ENCODE measurements at regions not wholly inside any gene's neighbourhood (a gene's known extent, or its start where the extent isn't known, plus 50 kb on each side); places are given as distances from the start of the nearest gene placed in this dataset.

DNA sequence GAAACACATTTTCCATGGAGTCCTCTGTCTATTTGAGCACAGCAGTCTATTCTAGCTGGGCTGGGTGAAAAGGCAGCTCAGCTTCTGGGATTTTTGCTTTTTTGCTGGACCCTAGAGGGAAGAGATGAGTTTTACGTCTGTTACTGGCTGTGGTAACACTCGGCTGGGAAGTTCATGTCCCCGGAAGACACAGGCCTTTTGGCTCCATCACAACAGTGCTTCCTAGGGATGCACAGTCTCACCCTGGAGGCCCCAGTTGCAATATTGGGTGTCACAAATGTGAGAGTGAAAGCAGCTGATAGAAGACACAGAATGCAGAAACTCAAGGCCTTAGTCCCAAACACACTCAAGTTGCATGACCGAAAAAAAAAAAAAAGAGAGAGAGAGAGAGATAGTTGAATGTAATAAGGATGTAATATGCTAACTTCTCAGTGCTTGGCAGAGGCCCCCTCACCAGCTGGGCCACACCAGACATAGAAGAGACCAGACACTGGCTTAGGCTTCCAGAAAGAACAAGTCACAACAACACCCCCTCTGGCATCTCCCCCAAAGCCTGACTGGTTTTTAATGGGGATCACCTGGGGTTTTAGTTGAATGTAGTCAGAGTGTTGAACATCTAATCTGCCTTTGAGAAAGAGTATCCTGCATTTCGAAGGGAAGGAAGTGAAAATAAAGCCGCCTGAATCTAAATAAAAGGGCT lies 545.4 kb upstream of the FZD8 start:
- DNase-seq, result no peak

DNA sequence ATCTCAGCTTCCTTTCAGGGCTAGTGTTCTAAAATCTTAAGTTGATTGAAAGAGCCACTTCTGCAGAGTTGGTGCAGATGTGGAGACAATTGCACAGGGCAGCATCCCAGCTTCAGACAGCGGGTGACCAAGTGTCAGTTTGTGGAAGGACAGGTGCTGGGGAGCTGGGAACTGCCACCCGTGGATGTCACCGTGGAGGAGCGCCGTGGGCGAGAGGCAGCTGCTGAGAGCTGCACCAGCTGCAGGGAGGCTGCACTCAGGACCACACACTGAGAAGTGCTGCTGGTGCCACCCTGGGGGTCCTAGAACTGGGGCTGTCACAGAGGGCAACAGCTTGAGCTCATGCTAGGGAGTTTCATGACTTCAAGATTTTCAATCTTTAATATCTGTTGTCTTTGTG lies 543.0 kb upstream of the FZD8 start:
- no peak for DNase-seq

DNA sequence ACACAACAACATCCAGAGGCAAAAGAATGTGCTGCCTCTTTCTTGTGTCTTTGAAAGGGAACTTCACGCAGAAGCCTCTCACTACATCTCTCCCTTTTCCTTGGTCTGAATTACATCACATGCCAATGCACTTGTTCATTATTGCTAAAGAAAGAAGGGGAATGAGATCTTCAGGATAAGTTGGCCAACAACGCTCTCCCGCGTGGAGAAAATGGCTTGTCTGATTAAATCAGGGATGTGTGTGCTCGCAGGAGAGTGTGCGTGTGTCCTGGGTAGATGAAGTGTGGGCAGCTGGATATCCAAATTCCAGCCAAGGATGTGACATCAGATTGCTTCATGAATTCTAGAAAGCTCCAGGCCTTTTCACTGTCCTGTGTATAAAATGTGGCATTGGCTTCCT lies 541.6 kb upstream of the FZD8 start:
- DNase-seq, result no peak

DNA sequence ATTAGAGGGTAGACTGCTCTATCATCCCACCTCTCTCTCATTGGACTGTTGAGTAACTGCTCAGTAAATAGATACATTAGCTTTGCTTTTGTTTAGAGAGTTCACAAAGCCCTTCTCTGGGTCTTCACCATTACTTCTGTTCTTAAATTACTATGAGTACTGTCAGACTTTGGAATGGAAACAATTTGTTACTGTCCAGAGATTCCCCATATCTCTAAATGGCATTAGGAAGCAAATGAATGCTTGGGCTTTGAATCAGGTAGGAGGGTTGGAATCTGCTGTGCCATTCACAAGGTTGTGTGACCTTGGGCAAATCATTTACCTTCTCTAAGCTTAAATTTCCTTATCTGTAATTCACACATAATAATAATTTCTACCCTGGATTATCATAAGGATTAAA lies 541.0 kb upstream of the FZD8 start:
- DNase-seq, result no peak

DNA sequence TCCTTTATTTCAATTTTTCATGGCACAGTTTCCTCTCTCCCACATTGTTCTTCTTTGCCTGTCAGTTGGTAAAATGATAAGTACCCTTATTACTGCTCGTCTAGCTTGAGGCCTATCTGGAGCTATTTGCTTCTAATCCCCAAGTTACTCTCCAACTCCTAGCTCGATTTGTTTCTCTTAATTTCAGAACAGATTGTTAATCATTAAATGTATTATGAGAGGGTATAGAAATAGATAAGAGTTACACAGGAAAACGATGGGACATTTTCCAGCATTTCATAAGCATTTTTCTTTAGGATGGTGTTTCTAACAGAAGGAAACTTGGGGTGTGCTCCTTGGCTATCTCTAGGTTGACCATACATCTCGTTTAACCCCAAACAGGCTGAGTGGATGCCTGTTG lies 540.5 kb upstream of the FZD8 start:
- no peak for DNase-seq

DNA sequence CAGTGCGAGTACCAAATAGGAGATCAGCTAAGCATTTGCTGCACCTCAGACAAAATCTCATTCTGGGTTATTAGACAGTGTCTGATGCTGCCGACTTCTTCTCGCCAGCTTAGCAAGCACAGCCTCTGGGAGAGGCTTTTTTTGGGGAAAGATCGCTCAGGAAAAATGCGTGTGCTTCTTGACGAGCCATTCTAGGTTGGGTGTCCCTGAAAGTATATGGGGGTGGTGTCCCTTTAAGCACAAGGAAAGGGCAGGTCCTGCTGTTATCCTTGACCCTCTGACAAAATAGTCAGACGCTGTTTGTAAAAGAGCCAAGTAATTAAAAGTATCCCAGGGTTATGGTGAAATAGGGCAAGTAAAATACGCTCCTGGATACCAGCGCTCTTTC lies 540.1 kb upstream of the FZD8 start:
- DNase-seq, result no peak

DNA sequence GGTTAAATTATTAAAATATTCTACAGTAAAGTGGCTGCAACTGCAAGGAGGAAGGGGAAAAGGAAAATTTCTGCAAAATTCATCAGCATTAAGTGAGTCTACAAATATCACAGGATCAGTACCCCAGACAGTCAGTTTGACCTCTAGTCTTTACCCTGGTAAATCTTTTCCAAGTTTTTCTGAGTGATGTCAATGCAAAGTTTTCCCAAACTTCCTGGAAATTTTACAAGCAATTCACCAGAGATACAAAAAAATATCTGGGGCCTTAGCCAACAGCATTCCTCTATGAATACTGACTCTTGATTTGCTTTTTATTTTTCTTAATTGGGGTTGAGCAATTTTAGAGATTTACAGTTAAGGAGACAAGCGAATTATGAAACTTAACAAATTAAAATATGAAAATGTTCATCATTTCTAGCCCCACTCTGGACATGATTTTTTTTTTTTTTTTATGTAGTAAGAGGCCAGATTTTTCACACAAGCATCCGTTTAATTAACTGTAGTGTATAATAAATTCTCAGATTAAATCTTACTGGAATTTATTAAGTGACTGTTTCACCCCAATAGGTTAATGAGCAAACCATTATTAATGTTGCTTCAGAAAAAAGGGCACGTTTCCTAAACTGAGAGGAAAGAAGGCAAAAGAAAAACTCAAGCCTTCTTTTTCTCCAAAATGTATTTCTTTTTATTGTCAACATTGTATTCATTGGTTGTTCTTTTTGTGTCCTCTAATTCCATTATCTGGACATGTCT lies 539.5 kb upstream of the FZD8 start:
- no peak for DNase-seq

DNA sequence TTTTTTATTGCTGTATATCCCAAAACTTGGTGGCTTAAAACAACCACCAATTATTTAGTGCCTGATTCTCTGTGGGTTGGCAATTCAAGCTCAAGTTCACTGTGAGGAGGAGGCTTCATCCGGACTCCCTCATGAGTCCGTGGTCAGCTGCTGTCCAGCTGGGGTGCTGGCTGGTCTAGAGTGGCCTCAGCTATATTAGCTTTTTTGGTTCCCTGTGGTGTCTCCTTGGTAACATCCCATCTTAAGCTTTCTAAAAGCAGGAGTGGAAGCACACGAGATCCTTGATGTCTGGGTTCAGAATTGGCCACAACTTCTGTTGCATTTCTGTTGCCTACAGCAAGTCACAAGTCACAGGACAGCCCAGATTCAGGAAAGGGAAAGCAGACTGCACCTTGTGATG lies 536.5 kb upstream of the FZD8 start:
- no peak for DNase-seq

DNA sequence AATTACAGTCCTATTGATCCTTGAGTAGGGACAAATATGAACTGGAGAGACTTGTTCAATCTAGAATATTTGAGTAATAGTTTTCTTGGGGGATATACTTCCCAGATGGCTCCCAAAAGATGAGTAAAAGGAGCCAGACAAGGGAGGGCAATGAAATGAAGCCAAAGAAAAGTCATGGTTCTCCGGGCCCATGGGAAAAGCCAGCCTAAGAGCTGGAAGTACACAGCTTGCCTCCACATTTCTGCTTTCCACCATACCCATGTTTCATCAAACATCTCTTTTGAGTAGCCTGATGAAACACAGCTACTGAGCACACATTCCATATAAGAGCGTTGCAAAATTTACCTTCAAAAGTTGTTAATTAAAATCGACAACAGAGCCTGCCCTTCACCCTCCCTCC lies 535.0 kb upstream of the FZD8 start:
- DNase-seq, result no peak

DNA sequence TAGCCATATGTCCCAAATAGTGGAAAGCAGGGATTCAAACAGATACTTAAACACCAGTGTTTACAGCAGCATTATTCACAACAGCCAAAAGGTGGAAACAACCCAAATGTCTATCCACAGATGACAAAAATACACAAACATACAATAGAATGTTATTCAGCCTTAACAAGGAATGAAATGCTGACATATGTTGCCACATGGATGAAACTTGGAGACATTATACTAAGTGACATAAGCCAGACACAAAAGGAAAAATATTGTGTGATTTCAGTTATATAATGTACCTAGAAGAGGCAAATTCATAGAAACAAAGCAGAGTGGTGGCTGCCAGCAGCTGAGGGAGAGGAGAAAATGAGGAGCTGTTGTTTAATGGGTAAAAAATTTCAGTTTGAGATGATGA lies 533.9 kb upstream of the FZD8 start:
- DNase-seq, result no peak

DNA sequence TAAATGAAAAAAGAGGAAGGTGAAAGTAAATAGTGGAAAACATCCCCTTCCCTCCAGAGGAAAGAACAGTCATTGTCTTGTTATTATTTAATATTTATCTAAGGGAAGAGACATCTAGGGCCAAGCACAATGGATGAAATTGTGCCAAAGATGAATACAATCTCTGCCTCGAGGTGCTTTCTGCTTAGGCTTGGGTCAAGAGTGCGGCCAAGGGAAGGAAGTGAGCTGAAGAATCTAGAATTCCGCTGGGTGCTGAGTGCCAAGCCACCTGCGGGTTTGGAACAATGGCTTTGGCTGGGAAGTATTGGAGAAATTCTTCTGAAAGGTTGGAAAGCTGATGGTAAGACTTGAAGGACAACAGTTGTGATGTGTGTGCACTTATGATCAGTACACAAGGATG lies 531.3 kb upstream of the FZD8 start:
- DNase-seq, result no peak

DNA sequence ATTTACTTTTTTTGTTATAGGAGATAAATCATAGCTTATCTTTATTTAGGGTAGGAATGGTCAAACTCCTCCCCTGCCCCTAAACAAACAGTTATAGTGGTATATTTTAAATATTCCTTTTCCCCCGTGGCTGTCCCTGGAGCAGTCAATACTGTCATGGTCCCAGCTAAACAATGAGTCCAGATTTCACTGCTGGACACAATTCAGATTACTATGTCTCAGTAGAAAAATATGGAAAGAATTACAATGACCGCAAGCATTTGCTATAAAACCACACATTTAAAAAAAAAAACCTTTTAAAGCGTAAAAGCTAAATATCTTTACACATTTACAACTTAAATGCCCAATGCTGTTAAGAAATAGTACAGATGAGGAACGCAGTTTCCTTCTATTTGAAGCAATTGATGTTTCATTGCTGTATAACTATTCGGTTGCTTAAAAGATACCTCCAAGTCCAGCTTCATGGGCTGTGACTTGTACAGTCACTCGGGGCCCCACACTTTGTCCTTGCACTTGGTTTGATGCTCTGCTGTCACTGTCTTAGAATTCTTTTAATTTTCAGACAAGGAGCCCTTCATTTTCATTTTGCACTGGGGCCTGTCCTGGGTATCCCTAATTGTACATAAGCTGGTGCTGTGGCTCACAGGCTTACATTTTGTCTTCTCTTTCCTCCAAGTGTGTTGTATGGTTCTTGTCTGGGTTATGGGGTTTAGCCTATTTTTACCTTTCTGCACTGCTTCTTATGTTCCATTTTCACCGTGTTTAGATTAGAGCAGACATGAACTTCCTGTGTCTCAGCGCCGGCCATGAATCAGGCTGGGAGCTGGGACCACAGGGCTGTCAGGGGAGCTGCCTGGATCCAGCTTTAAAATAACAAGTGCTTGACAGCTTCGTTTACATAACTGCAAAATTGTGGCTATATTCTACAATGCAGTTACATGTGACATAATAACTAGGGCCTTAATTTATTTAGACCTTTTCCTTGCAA lies 530.2 kb upstream of the FZD8 start:
- DNase-seq, result no peak

DNA sequence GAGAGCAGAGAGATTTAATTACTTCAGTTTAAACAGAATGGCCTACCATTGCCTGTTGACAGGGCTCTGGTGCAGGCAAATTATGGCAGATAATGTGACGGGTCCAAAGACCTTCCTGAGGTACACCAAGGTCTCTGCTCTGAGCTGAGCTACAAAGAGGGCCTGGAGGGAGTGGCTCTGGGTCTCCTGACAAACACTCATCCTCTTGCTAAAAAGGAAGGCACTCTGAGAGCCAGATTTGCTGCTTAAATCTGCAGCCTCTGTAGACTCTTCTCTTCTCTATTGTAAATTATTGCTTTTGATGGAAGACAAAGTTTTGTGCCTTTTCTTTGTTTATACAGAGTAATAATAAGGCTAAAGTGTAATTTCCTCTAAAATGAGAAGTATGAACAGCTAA lies 529.5 kb upstream of the FZD8 start:
- DNase-seq, result no peak

DNA sequence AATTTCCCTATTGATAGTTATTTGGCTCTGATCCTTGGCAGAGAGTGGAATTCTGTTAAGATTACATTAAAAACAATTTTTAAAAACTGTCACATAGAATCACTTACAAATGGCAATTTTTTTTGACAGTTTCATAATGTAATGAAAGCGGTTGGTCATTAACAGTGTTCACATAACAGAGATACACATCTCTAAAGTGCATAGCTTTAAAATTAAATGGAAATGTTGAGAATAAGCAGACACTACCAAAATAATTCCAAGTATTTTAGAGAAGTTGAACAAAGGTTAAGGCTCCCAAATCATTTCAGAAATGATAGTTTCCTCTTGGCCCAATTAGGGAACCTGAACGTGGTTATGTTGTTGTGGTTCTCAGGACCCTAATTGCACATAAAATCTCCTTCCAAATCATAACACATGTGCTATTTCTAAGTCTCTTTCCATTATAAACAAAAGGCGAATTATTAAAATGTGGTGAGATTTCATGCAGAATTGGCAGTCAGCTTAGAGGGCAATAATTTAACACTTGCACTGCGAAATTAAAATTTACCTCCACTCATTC lies 528.9 kb upstream of the FZD8 start:
- no peak for DNase-seq

DNA sequence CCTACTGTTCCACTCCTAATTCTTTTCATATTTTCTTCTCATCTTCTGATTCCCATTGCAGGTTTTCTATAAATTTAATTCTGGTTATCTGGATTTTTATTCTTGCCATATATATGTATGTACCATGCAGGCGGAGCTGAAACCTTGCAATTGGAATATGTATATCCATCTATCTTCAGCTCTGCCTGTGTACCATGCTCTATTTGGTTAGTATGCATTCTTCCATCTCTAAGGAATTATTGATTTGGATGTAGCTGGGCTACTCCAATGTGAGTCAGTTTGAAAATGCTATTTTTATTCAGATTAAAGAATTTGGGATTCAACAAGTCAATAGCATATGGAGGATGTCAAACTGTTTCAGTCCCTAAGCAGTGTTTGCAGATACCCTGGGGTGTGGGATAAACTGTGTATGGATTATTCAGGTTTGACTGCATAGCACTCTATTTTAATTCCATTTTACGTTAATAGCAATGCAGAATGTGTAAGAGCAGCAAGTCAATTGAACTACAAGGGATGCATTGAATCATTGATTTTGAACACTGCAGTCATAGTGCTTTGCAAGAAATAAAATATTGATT lies 528.1 kb upstream of the FZD8 start:
- no peak for DNase-seq

DNA sequence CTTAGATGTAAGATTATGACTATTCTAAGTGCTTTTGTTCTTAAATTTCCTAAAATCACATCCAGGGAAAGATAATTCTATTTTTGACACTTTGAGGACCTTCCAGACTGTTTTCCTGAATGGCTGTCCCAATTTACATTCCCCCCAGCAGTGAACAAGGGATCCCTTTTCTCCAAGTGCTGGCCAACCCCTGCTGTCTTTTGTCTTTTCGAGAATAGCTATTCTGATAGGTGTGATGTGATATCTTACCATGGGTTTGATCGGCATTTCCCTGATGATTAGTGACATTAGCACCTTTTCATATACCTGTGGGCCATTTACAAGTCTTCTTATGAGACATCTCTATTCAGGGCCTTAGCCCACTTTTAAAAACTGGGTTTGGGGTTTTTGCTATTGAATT lies 526.7 kb upstream of the FZD8 start:
- no peak for DNase-seq

DNA sequence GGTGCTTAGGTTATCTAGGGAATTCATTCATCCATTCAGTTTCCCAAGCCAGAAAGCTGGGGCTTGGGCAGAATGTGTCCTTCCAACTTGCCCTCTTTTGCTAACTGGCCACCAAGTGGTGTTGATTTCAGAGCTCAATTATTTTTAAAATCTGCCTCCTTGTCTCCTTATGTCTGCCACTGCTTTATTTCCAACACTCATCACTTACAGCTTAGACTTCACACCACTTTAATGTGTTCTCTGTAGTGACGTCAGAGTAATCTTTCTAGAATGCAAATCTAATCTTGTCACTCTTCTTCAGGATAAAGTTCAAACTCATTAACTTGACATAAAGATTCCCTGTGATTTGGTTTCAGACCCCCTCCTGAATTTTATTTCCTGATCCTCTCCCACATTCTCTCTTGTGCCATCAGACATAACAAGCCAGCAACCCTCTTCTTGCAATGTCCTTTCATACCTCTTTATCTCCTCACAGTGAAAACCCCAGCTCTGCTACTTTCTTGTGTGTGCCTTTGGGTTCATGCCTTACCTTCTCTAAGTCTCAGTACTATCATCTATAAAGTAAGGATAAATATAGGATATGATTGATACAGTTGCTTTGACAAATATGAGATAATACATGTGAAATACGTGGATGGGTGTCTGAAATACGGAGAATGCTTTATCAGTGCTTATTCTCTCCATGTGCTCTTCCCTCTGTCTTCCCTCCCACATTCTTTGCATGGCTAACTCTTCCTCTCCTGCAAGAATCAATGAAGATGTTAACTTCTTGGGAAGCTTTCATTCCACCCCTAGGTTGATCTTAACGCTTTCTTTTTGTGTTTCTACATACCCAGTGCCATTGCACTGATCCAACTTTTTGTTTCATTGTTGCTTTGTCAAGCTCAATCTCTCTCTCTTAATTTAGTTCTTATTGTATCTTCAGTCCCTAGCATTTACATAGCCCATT lies 522.7 kb upstream of the FZD8 start:
- no peak for DNase-seq

DNA sequence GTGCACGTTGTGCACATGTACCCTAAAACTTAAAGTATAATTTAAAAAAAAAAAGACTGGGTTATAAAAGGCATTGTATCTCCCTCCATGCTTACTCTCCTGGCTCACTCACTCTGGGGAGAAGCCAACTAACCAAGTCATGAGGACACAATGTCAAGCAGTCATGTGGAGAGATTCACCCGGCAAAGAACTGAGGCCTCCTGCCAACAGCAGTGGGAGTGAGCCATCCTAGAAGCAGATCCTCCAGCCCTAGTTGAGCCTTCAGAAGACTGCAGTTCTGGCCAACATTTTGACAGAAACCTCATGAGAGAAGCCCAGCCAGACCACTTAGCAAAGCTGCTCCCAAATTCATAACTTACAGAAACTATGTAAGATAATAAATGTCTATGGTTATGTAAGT lies 521.7 kb upstream of the FZD8 start:
- DNase-seq, result no peak

DNA sequence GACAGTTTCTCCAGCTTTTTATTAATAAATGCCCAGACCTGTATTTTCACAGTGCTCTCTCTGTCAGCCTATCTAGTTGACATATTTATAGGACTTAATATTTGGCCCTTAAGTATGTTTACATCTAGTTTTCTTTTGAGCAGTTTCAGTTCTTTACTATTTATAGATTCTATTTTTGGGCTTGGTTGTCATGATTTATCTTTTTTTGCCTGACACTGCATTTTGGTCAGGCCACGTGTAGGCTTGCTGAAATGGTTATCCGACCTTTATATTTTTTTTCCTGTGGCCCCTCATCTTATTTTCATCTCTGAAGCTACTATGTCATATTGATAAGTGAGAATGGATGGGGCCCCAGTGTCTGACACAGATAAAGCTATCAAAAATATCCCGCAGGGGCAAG lies 515.4 kb upstream of the FZD8 start:
- DNase-seq, result no peak

DNA sequence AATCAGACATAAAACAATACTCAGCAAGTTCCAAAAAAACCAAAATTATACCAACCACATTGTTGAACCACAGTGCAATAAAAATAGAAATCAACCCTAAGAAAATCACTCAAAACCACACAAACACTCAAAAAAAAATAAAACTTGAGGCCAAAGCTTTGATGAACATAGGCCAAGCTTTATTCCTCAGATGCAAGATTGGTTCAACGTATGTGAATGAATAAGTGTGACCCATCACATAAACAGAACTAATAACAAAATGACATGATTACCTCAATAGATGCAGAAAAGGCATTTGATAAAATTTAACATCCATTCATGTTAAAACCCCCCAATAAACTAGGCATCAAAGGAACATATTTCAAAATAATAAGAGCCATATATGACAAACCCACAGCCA lies 506.1 kb upstream of the FZD8 start:
- DNase-seq, result no peak

DNA sequence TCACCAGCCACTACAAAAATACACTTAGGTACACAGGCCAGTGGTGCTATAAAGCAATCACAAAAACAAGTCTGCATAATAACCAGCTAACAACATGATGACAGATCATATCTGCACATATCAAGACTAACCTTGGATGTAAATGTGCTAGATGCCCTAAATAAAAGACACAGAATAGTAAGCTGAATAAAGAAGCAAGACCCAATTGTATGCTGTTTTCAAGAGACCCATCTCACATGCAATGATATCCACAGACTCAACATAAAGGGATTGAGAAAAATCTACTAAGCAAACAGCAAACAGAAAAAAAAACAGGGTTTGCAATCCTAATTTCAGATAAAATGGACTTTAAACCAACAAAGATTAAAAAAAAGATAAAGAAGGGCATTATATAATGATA lies 505.4 kb upstream of the FZD8 start:
- no peak for DNase-seq
